ENCODE measurements at regions not wholly inside any gene's neighbourhood (a gene's known extent, or its start where the extent isn't known, plus 50 kb on each side); places are given as distances from the start of the nearest gene placed in this dataset.

DNA sequence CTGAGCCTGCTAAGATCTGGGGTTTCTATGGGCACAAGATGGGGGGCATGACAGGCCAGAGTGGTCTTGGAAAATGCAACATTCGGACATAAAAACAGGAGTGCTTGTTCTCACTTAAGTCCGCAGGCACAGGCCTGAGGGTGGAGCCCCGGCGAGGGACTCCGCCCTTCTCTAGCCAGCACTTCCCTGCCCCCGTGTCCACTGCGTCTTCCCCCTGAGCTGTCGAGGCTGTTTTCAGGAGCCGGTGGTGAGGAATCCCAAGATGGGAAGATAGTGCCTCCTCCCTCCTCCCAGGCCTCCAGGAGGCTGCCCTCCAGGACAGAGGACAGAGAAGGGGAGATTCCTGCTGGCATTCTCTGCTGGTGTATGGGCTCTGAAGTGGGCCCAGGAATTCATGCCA is 105.2 kb downstream of the TLR5 start (continued):
- TF ChIP-seq, protein P1, sequence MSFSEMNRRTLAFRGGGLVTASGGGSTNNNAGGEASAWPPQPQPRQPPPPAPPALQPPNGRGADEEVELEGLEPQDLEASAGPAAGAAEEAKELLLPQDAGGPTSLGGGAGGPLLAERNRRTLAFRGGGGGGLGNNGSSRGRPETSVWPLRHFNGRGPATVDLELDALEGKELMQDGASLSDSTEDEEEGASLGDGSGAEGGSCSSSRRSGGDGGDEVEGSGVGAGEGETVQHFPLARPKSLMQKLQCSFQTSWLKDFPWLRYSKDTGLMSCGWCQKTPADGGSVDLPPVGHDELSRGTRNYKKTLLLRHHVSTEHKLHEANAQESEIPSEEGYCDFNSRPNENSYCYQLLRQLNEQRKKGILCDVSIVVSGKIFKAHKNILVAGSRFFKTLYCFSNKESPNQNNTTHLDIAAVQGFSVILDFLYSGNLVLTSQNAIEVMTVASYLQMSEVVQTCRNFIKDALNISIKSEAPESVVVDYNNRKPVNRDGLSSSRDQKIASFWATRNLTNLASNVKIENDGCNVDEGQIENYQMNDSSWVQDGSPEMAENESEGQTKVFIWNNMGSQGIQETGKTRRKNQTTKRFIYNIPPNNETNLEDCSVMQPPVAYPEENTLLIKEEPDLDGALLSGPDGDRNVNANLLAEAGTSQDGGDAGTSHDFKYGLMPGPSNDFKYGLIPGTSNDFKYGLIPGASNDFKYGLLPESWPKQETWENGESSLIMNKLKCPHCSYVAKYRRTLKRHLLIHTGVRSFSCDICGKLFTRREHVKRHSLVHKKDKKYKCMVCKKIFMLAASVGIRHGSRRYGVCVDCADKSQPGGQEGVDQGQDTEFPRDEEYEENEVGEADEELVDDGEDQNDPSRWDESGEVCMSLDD (tag by site-specific recombination; IDR thresholded peaks at IDR 0.05), result no peak
- TF ChIP-seq, protein P2, sequence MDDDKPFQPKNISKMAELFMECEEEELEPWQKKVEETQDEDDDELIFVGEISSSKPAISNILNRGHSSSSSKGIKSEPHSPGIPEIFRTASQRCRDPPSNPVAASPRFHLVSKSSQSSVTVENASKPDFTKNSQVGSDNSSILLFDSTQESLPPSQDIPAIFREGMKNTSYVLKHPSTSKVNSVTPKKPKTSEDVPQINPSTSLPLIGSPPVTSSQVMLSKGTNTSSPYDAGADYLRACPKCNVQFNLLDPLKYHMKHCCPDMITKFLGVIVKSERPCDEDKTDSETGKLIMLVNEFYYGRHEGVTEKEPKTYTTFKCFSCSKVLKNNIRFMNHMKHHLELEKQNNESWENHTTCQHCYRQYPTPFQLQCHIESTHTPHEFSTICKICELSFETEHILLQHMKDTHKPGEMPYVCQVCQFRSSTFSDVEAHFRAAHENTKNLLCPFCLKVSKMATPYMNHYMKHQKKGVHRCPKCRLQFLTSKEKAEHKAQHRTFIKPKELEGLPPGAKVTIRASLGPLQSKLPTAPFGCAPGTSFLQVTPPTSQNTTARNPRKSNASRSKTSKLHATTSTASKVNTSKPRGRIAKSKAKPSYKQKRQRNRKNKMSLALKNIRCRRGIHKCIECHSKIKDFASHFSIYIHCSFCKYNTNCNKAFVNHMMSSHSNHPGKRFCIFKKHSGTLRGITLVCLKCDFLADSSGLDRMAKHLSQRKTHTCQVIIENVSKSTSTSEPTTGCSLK (tag by site-specific recombination; IDR thresholded peaks at IDR 0.05), result no peak
- TF ChIP-seq MYNN (tag by site-specific recombination; IDR thresholded peaks at IDR 0.05; ENCODE audit: borderline replicate concordance) (no peak), ZBTB17 (tag by site-specific recombination; IDR thresholded peaks at IDR 0.05) (no peak), KLF9 (tag by site-specific recombination; IDR thresholded peaks at IDR 0.05; ENCODE audit: low read depth) (no peak)

DNA sequence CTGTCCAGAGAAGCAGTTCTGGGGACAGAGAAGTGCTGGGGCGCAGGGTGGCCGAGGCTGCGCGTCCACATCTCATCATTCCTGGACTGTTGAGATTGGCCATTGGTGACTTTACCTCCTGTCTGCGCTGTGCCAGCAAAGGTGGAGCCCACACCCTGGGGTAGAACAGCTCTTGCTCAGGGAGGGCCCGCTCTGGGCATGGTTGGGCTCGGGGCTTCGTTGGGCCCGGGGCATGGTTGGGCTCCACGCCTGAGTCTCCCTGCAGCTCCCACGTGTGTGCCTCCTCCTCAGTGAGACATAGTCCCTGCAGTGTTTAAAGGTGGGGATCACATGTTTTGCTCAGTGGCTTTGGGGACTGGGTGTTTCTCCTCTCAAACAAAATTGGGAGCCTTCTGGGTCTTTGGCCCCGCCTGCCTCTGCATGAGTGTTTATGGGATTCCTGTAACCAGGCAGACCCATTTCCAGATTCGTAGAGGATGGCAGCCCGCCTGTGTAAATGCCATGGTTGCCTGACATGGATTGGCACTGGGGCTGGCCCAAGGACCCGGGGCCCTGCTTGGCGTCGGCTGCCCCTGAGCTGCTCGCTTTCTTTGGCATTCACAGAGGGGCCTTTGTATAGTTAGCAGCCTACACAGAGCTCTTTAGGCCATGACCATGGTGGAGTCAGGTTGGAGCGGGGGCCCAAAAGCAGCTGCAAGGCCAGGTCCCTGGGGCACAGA is 104.6 kb downstream of the TLR5 start:
- ChIA-PET CTCF (no interaction called here), POLR2A (no interaction called here)
- TF ChIP-seq, protein P3, sequence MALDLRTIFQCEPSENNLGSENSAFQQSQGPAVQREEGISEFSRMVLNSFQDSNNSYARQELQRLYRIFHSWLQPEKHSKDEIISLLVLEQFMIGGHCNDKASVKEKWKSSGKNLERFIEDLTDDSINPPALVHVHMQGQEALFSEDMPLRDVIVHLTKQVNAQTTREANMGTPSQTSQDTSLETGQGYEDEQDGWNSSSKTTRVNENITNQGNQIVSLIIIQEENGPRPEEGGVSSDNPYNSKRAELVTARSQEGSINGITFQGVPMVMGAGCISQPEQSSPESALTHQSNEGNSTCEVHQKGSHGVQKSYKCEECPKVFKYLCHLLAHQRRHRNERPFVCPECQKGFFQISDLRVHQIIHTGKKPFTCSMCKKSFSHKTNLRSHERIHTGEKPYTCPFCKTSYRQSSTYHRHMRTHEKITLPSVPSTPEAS (tag by site-specific recombination; IDR thresholded peaks at IDR 0.05), result no peak
- TF ChIP-seq, protein P4, sequence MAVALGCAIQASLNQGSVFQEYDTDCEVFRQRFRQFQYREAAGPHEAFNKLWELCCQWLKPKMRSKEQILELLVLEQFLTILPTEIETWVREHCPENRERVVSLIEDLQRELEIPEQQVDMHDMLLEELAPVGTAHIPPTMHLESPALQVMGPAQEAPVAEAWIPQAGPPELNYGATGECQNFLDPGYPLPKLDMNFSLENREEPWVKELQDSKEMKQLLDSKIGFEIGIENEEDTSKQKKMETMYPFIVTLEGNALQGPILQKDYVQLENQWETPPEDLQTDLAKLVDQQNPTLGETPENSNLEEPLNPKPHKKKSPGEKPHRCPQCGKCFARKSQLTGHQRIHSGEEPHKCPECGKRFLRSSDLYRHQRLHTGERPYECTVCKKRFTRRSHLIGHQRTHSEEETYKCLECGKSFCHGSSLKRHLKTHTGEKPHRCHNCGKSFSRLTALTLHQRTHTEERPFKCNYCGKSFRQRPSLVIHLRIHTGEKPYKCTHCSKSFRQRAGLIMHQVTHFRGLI (tag by site-specific recombination; IDR thresholded peaks at IDR 0.05), result peak; percentile 99
- TF ChIP-seq ZBTB8A (tag by site-specific recombination; IDR thresholded peaks at IDR 0.05) (0 out of 2 replicates have a peak, but pooled peaks have one; percentile 28), ZNF701 (tag by site-specific recombination; IDR thresholded peaks at IDR 0.05) (no peak)
- Histone ChIP-seq H3K4me3 (ENCODE audit: low read depth, low read length) (no peak overlapping the region), H3K4me1 (ENCODE audit: control insufficient read depth, insufficient read depth, low read length) (no peaks in the 10 kb centered on the region), H3K27ac (ENCODE audit: extremely low read depth, low read depth, low read length) (no peak overlapping the region), H3K36me3 (ENCODE audit: control insufficient read depth in 2 of 2, insufficient read depth in 1 of 2, low read length in 2 of 2) (no peaks in the 10 kb centered on the region), H3K9me3 (ENCODE audit: control insufficient read depth, insufficient read depth, low read depth, low read length) (no peaks in the 10 kb centered on the region)

DNA sequence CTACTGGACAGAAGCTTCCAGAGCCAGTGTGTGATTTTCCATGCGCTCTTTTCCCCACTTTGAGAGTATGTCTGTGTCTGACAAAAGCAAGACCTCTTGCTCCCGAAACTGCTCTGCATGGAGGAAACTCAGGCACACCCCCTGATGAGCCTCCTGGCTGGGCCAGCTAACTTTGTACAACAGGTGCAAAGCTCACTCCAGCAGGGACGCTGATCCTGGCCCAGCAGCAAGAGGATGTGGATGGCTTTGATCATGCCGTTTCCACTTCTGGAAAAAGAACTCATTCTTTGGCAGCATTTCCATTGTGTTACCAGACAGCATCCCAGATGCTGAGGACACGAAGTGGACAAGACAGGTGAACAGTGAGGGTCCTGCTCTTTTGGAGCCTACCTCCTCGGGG is 103.1 kb downstream of the TLR5 start:
- CTCF ChIA-PET, result interaction anchor here (0.8 kb wide), 1 partner anchor 50 kb away, joined by 6 read pairs; no protein-coding TSS in a partner anchor
- Histone ChIP-seq H3K27ac (ENCODE audit: extremely low read depth, low read depth, low read length) (no peak overlapping the region), H3K4me1 (ENCODE audit: control insufficient read depth, insufficient read depth, low read length) (no peaks in the 10 kb centered on the region), H3K4me3 (ENCODE audit: low read depth, low read length) (no peak overlapping the region), H3K9me3 (ENCODE audit: control insufficient read depth, insufficient read depth, low read depth, low read length) (no peaks in the 10 kb centered on the region), H3K36me3 (ENCODE audit: control insufficient read depth in 2 of 2, insufficient read depth in 1 of 2, low read length in 2 of 2) (no peaks in the 10 kb centered on the region)
- TF ChIP-seq ZNF140 (tag by site-specific recombination; IDR thresholded peaks at IDR 0.05) (no peak), SCRT2 (tag by site-specific recombination; IDR thresholded peaks at IDR 0.05) (0 out of 2 replicates have a peak, but pooled peaks have one; percentile 38), ZIC2 (tag by site-specific recombination; IDR thresholded peaks at IDR 0.05) (peak; percentile 63), EGR2 (tag by site-specific recombination; IDR thresholded peaks at IDR 0.05; ENCODE audit: low read depth) (no peak)
- TF ChIP-seq, protein P5, sequence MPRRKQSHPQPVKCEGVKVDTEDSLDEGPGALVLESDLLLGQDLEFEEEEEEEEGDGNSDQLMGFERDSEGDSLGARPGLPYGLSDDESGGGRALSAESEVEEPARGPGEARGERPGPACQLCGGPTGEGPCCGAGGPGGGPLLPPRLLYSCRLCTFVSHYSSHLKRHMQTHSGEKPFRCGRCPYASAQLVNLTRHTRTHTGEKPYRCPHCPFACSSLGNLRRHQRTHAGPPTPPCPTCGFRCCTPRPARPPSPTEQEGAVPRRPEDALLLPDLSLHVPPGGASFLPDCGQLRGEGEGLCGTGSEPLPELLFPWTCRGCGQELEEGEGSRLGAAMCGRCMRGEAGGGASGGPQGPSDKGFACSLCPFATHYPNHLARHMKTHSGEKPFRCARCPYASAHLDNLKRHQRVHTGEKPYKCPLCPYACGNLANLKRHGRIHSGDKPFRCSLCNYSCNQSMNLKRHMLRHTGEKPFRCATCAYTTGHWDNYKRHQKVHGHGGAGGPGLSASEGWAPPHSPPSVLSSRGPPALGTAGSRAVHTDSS (tag by site-specific recombination; IDR thresholded peaks at IDR 0.05), result no peak
- POLR2A ChIA-PET, result no interaction called here
